ENCODE measurements at regions not wholly inside any gene's neighbourhood (a gene's known extent, or its start where the extent isn't known, plus 50 kb on each side); places are given as distances from the start of the nearest gene placed in this dataset.

DNA sequence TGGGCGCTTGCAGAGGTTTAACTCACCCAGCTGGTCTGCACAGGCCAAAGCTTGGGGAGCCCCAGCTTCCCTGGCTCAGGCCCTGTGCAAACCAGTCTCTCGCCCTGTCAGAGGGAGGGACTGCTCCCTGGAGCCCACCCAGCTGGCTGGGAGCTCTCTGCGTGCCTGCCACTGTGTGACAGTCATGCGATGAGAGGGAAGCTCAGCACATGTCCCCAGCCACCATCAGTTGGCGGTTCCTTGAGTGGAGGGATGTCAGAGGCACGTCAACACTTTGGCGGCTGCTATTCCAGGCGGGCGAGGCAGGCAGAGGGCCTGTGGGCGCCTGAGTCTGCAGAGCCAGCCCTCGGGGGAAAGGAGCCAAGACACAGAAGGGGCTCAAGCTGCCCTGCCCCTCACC is 324.6 kb downstream of the UACA start:
- H3K4me3 ChIP-seq (ENCODE audit: low read length), result no peak overlapping the region

DNA sequence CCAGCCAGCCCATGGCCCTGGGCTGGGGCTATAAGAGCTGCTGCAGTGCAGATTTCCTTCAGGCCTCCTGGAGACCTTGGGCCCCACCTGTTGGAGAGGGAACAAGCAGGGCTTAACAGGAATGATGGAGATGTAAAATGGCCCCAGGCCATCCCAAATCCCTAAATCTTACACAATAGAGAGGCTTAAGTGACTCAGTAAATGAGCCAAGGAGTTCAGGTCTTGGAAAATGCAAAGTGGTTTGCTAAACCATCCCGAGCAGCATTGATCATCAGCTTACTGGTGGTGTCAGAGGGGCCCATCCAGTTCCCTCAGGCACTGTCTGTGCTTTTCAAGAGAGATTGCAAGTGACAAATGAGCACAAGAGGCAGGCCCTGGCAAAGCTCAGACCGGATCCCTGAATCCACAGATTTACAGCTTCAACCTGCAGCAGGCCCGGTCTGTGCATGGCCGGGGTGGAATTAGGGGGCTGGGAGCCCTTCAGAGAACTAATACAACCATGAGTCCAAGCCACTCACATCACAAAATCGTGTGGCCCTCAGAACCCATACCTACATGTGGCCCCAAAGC is 325.4 kb downstream of the UACA start:
- TF ChIP-seq ZNF274 (IDR thresholded peaks at IDR 0.05; ENCODE audit: low read depth, low read length), result no peak
- no peak overlapping the region for H3K4me3 ChIP-seq (ENCODE audit: low read length)

More for the DNA sequence above, 324.6 kb downstream of the UACA start:
- TF ChIP-seq ZNF274 (IDR thresholded peaks at IDR 0.05; ENCODE audit: low read depth, low read length), result no peak

DNA sequence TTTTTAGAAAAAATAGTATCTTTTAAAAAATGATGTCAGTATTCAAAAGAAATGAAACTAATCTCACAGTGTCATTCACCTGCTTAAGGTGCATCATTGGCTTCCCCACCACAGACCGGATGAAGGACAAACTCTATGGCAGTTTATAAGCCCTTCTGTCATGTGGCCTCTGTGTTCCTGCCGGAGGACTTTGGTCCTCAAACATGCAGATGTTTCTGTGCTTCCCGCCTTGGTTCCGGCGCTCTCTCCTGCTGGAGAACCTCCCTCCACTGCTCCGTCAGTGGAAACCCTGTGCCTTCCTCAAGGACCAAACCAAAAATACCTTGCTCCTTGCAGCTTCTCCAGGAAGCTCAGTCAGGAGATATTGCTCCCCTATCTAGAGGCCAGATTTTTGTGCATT is 326.3 kb downstream of the UACA start:
- no peak overlapping the region for H3K4me3 ChIP-seq (ENCODE audit: low read length)
- no peak for TF ChIP-seq ZNF274 (IDR thresholded peaks at IDR 0.05; ENCODE audit: low read depth, low read length)

DNA sequence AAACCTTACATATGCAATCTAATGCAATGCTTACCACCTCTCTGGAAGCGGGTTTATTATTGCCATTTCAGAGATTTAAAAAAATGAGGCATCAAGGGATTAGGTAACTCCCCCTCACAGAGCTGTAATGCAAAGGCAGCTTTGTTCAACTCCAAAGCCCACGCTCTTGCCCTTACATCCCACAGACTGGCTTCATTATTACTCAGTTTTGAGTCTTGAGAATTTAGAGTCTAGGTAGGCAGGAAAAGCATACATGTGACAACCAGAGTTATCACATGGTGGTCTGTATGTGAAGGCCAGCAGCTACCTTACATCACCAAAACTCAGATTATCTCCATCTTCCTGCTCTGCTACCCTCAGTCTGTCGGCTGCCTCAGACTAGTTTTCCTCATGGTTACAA is 326.9 kb downstream of the UACA start:
- H3K4me3 ChIP-seq (ENCODE audit: low read length), result no peak overlapping the region
- no peak for TF ChIP-seq ZNF274 (IDR thresholded peaks at IDR 0.05; ENCODE audit: low read depth, low read length)

DNA sequence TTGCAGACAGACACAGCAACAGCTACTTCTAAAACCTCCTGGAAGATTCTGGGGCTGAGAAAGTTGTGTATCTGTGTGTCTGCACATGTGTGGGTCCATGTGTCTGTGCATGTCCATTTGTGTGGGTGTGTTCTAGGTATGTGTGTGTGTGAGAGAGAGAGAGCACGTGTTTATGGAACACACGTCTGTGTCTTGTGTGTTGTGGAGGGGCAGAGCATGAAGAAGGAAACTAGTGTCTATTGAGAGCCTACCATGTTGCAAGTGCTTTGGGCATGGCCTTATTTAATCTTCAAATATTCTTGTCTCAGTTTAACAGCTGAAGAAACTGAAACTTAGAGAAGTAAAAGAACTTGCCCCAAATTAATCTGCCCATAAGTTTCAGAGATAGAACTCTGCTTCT is 327.5 kb downstream of the UACA start:
- H3K4me3 ChIP-seq (ENCODE audit: low read length), result no peak overlapping the region
- TF ChIP-seq ZNF274 (IDR thresholded peaks at IDR 0.05; ENCODE audit: low read depth, low read length), result no peak

DNA sequence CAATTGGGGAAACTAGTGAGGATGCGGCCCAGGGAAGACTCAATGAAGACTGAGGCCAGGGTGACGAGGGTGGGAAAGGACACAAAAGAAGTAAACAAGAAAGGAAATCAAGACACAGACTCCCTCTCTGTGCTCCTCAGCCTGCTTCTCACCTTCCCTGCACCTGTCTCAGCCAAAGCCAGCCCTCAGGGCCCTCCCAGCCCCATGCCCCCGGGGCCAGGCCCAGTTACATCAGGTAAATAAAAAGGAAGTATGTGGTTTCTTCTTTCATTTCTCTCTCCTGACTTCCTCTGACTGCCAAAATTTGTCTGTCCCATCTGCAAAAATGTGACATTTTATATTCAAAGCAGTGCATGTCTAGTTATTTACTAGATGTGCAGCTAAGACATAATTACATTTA is 328.0 kb downstream of the UACA start:
- TF ChIP-seq ZNF274 (IDR thresholded peaks at IDR 0.05; ENCODE audit: low read depth, low read length), result no peak
- H3K4me3 ChIP-seq (ENCODE audit: low read length), result no peak overlapping the region; the same call in 1 of the 2 replicates

DNA sequence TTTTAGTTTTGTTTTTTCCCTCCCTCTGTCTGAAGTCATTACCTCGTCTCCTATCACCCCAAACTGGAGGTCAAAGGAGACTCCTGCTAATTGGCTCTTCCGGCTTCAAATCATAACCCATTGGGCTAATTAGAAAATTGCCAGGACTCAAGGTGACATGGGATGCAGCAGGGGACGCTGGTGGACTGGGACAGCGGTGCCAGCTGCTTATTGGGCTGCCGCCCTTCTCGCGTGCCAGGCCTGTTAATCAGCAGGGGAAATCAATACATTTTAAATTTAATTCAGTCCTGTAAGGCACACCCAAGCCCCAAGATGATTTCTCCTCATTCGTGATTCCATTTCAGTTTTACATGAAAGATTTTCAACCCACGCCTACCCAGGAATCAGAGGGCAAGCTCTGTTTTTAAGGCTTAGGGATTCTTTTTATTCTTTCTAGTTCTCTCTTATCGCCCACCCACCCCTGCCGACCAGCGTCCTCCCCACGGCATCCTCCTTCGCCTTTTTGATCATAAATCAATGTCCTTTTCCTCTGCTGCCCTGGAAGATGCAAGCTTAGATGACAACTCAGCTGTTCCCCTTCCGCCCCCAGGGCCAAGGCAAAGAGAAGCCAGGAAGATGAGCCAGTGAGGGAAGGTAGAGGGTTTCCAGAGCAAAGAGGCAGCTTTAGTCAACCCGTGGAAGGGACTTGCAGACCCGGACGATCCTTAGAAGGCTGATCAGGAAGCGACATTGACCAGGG is 329.6 kb downstream of the UACA start:
- no peak for TF ChIP-seq ZNF274 (IDR thresholded peaks at IDR 0.05; ENCODE audit: low read depth, low read length)
- no peak overlapping the region for H3K4me3 ChIP-seq (ENCODE audit: low read length)

DNA sequence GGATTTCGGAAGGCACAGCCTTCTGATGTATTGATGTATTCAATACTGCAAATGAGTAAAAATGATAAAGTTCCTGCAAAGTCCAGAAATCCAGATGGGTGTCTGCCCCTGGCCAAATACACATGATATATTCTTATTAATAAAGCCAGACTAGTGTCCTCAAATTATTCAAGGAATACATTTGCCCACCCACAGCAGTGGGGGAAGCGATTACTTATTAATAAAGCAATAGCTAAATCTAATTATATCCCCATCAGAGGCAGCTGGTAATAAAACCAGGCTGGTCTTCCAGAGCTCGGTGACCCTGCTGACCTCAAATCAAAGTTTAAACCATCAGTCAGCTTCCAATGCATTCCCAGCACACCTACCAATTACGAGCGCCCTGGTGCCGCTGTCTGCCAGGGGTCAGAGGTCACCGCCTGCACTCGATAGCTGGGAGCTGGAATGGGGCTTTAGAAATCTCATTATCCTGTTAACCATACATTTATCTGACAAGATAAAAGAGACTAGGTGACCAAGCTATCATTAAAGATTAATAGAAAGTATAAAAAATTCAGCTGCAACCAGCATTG is 330.3 kb downstream of the UACA start:
- no peak overlapping the region for H3K4me3 ChIP-seq (ENCODE audit: low read length)
- TF ChIP-seq ZNF274 (IDR thresholded peaks at IDR 0.05; ENCODE audit: low read depth, low read length), result no peak

DNA sequence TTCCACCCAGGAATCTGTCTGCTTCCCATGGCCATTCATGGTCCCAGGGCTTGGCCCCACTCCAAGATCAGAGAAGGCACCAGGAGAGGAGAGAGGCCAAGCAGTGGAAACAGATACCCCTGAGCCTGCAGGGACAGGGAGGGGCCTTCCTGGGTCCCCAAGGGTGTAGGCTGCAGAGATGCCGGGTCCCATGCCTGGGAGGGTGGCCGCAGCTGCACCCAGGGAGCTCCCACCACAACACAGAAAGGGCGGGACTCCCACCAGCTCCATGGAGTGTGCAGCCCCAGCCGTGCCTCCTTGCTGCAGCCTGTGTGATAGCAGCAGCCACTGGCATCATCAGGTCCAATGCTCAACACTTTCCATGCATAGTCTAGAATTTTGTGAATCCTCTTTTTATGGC is 331.5 kb downstream of the UACA start:
- no peak overlapping the region for H3K4me3 ChIP-seq (ENCODE audit: low read length)
- no peak for TF ChIP-seq ZNF274 (IDR thresholded peaks at IDR 0.05; ENCODE audit: low read depth, low read length)

DNA sequence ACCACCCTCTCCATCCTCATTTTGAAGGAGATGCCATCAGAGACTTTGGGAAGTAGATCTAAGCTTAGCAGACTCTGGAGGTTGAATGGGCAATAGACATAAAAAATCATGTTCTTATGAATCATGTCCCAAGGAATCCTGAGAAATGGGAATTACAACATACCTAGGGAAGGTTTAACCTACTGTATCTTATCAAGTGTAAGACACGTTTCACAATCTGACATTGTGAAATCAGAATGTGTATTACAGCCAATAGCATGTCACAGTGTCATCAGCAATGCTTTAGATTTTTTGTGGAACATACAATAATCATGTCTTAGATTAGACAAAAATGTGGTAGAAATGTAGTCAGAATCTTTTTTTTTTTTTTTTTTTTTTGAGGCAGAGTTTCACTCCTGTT is 332.4 kb upstream of the TLE3 start:
- H3K4me3 ChIP-seq (ENCODE audit: low read length), result no peak overlapping the region
- no peak for TF ChIP-seq ZNF274 (IDR thresholded peaks at IDR 0.05; ENCODE audit: low read depth, low read length)

DNA sequence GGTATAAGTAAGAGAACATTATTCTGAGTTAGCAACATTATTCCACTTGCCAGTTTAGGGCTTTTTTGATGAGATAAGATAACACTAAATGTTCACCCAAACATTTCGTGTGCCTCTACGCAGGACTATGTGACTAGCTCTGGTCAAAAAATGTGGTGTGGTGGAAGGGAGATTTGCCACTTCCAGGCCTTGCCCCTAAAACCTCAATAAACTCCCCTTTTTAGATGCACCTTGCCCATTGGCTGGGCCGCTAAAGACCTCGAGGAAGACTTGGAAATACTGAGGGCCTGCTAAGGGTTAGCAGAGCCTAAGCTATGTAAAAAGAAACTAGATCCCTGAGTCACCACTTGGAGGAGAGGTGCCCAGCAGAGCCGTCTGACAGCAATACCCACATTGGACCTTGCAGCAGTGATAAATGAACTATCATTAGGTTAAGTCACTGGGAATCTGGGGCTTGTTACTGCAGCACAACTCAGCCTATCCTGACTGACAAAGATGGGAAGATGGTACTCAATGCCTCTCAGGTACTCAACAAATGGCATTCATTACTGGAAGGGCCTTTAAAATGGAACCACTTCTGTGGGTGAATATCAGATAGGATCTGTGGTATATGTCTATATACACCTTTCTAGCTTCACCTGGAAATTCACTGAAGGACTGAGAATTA is 331.5 kb upstream of the TLE3 start:
- H3K4me3 ChIP-seq (ENCODE audit: low read length), result no peak overlapping the region
- no peak for TF ChIP-seq ZNF274 (IDR thresholded peaks at IDR 0.05; ENCODE audit: low read depth, low read length)

DNA sequence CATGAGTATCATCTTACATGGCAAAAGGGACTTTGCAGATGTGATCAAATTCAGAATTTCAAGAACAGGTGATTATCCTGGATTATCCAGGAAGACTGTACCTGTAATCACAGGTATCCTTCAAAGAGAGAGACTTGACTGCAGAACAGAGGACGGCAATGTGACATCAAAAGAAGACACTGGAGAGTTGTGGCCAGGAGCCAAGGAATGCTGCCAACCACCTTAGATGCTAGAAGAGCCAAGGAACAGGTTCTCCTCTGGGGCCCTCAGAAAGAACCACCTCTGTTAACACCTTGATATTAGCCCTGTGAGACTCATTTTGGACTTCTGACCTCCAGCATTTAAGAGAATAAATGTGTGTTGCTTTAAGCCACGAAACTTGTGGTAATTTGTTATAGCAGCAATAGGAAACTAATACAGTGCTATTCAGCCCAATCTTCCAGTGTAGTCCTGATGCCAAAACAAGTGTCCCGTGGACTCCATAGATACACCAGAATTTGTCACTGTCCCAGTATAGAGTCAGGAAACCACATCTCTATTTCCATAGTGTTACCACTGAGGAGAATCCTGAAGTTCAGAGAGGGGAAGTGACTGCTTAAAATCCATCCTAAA is 330.6 kb upstream of the TLE3 start:
- no peak overlapping the region for H3K4me3 ChIP-seq (ENCODE audit: low read length)
- no peak for TF ChIP-seq ZNF274 (IDR thresholded peaks at IDR 0.05; ENCODE audit: low read depth, low read length)

DNA sequence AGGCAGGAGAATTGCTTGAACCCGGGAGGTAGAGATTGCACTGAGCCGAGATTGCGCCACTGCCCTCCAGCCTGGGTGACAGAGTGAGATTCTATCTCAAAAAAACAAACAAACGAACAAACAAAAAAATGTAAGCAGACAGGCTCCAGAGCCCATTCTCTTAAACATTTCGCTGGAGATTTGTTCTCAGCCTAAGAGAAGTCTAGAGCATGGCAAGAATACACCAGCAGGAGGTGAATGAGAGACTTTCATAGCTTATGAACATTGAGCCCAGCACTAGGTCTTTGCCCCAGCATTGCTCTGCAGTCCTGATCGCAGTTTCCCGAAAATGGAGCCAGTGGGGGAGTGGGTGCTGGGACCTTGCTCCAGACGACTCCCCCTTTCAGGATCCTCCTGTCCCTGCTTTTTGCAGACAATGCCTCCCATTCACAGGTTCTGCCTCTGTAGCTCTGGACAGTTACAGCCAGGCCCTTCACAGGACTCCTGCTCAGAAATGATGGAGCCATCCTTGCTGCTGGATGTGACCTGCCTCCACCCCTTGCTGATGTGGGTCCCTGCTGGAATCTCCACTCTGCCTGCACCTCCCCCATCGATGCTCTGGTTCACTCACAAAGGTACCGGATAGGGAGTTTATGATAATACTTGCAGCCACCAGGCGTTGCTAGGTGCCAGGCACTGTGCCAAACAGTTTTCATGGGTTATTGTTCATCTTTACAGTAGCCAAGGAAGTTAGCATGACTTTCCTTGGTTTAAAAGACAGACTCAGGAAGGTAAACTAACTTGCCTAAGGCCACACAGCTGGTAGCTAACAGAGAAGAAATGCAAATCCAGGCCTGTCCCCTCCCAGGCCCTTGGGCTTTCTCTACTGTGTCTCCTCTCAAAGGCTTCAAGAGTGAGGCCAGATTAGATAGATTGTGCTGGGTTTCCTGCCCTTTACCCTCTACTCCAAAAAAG is 329.7 kb upstream of the TLE3 start:
- no peak for TF ChIP-seq ZNF274 (IDR thresholded peaks at IDR 0.05; ENCODE audit: low read depth, low read length)
- no peak overlapping the region for H3K4me3 ChIP-seq (ENCODE audit: low read length)
